ENCODE measurements at regions not wholly inside any gene's neighbourhood (a gene's known extent, or its start where the extent isn't known, plus 50 kb on each side); places are given as distances from the start of the nearest gene placed in this dataset.

DNA sequence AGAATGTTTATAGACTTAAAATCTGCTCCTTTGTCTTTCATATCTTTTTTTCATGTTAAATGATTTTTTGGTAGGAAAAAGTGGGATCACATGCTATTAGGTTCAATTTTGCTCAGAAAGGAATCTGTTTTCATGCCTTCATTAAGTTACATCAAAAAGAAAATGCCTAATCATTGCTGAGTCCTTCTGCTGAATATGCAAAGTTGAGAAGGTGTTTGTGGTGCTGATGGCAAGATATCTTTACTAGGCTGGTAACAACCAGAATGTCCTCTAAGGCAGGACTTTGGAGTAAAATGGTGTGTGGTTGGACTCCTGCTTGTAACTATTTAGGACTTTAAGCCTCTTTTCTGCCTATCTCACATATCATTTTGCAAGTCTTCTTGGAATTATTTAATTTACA lies 88.3 kb downstream of the TRIB2 start:
- H3K79me1 ChIP-seq (ENCODE audit: insufficient read depth, low read depth, low read length, poor library complexity, severe bottlenecking) = no peaks in the 10 kb centered on the region
- H2BK120ac ChIP-seq (ENCODE audit: low read depth, low read length, poor library complexity, severe bottlenecking) = no peak overlapping the region
- H3K4me2 ChIP-seq (ENCODE audit: insufficient read depth, insufficient read length, low read length) = no peak overlapping the region
- no peak overlapping the region for H3K18ac ChIP-seq (ENCODE audit: insufficient read length, low read depth, low read length)
- peaks cover 3% of the 10 kb centered on the region; the same call in 1 of the 2 replicates for H3K4me1 ChIP-seq (ENCODE audit: insufficient read depth, low read length)
- no peaks in the 10 kb centered on the region for H3K79me2 ChIP-seq (ENCODE audit: insufficient read depth, low read length)
- H3K27ac ChIP-seq (ENCODE audit: insufficient read length, low read depth, low read length) = no peak overlapping the region
- H3K56ac ChIP-seq (ENCODE audit: insufficient read length, low read depth, low read length) = no peak overlapping the region
- no peak overlapping the region for H4K8ac ChIP-seq (replicated peaks; ENCODE audit: insufficient read length, low read depth, low read length)
- H3K4me1 Mint-ChIP-seq = peaks cover 8 to 11% of the 10 kb centered on the region in 2 experiments
- H2BK5ac ChIP-seq (ENCODE audit: insufficient read length, low read length) = no peak overlapping the region
- no peak overlapping the region for H3T11ph ChIP-seq (ENCODE audit: low read length)
- H3K14ac ChIP-seq (ENCODE audit: insufficient read depth, low read length) = no peak overlapping the region
- H3K9me3 ChIP-seq (ENCODE audit: control insufficient read depth, low read depth, low read length) = no peaks in the 10 kb centered on the region
- no peak overlapping the region for H2BK15ac ChIP-seq (ENCODE audit: low read depth, low read length)
- H2BK20ac ChIP-seq (ENCODE audit: low read depth, low read length, poor library complexity, severe bottlenecking) = no peak overlapping the region
- H3K27me3 ChIP-seq (ENCODE audit: insufficient read depth, low read length) = no peaks in the 10 kb centered on the region
- no peak overlapping the region for H2AFZ ChIP-seq (ENCODE audit: low read length)
- no peak overlapping the region for H4K91ac ChIP-seq (ENCODE audit: insufficient read length, low read depth, low read length)
- no peak overlapping the region for H2AK5ac ChIP-seq (ENCODE audit: insufficient read length, low read length)
- no peak for DNase-seq
- H3K27me3 Mint-ChIP-seq (ENCODE audit: low read depth) = no peaks in the 10 kb centered on the region
- no peaks in the 10 kb centered on the region for H4K20me1 ChIP-seq (ENCODE audit: control insufficient read depth, insufficient read depth, insufficient read length)
- no peaks in the 10 kb centered on the region for H3K23me2 ChIP-seq (ENCODE audit: insufficient read length, low read depth, low read length, poor library complexity, severe bottlenecking)
- no peak overlapping the region for H3K9ac ChIP-seq (ENCODE audit: extremely low read depth, insufficient read length, low read length)
- no peak for TF ChIP-seq CTCF (conservative IDR thresholded peaks at IDR 0.05)
- no peak overlapping the region for H3K4ac ChIP-seq (ENCODE audit: low read depth, low read length)
- H4K5ac ChIP-seq (ENCODE audit: insufficient read length, low read depth, low read length) = no peak overlapping the region
- no peak overlapping the region for H3K4me3 Mint-ChIP-seq
- no peak overlapping the region for H3K23ac ChIP-seq (ENCODE audit: insufficient read length, low read depth, low read length)
- H2BK12ac ChIP-seq (ENCODE audit: insufficient read length, low read depth, low read length) = no peak overlapping the region
- no peak overlapping the region; a peak in 1 of 7 replicates for H3K27ac Mint-ChIP-seq
- peaks cover 0 to 10% (median 7%) of the 10 kb centered on the region in 3 experiments; a peak in 4 of 7 replicates for H3K36me3 Mint-ChIP-seq (ENCODE audit: insufficient read depth in 1 of 3, low read depth in 3 of 3)
- H3K9me3 Mint-ChIP-seq = peaks cover 8 to 15% of the 10 kb centered on the region in 2 experiments; a peak in 4 of 5 replicates
